ENCODE measurements at regions not wholly inside any gene's neighbourhood (a gene's known extent, or its start where the extent isn't known, plus 50 kb on each side); places are given as distances from the start of the nearest gene placed in this dataset.

- Mint-ChIP-seq H3K9me3 (peaks cover 0 to 5% (median 3%) of the 10 kb centered on the region in 8 donors), H3K27me3 (no peaks in the 10 kb centered on the region), H3K4me3 (no peak overlapping the region), H3K4me1 (no peaks in the 10 kb centered on the region), H3K27ac (no peak overlapping the region), H3K36me3 (no peaks in the 10 kb centered on the region)
- DNase-seq, result no peak
- ChIA-PET CTCF (ENCODE audit: partially characterized antibody) (no interaction called here), POLR2A (ENCODE audit: partially characterized antibody) (no interaction called here)
- Histone ChIP-seq H3K9me3 (ENCODE audit: control insufficient read depth in 1 of 2, low read length in 2 of 2) (no peaks in the 10 kb centered on the region), H3K27me3 (ENCODE audit: insufficient read depth, low read length) (no peaks in the 10 kb centered on the region), H3K4me3 (ENCODE audit: low read length in 2 of 2) (no peak overlapping the region), H3K27ac (ENCODE audit: low read depth, low read length) (no peak overlapping the region), H3K36me3 (ENCODE audit: insufficient read depth, low read length) (no peaks in the 10 kb centered on the region), H3K4me1 (ENCODE audit: insufficient read depth, low read length) (no peaks in the 10 kb centered on the region)
- intact Hi-C loops (cut with micrococcal nuclease), result no loop called here
These were observed 2314.9 kb downstream of the LRRC4C start for GRCh38 chr11:39144351-39145130.

GRCh38 chr11:39139581-39139980, 2319.9 kb downstream of the LRRC4C start:
- Mint-ChIP-seq H3K4me1 (no peaks in the 10 kb centered on the region), H3K27ac (no peak overlapping the region), H3K4me3 (no peak overlapping the region), H3K36me3 (no peaks in the 10 kb centered on the region), H3K27me3 (no peaks in the 10 kb centered on the region), H3K9me3 (peaks cover 0 to 10% (median 4%) of the 10 kb centered on the region in 8 donors)
- Histone ChIP-seq H3K4me3 (ENCODE audit: low read length in 2 of 2) (no peak overlapping the region), H3K27me3 (ENCODE audit: insufficient read depth, low read length) (no peaks in the 10 kb centered on the region), H3K36me3 (ENCODE audit: insufficient read depth, low read length) (no peaks in the 10 kb centered on the region), H3K27ac (ENCODE audit: low read depth, low read length) (no peak overlapping the region), H3K4me1 (ENCODE audit: insufficient read depth, low read length) (no peaks in the 10 kb centered on the region), H3K9me3 (ENCODE audit: control insufficient read depth in 1 of 2, low read length in 2 of 2) (no peaks in the 10 kb centered on the region)
- intact Hi-C loops (cut with micrococcal nuclease), result no loop called here
- ChIA-PET POLR2A (ENCODE audit: partially characterized antibody) (no interaction called here), CTCF (ENCODE audit: partially characterized antibody) (no interaction called here)
- DNase-seq, result no peak

GRCh38 chr11:39120890-39121289, 2338.6 kb downstream of the LRRC4C start:
- H3K27ac ChIP-seq (ENCODE audit: low read depth, low read length), result no peak overlapping the region

GRCh38 chr11:39113606-39114005, 2345.8 kb downstream of the LRRC4C start:
- no peaks in the 10 kb centered on the region for H3K27me3 ChIP-seq (ENCODE audit: insufficient read depth, low read length)
- no peak overlapping the region for H3K27ac ChIP-seq (ENCODE audit: low read depth, low read length)
- ChIA-PET CTCF (ENCODE audit: partially characterized antibody) (no interaction called here), POLR2A (ENCODE audit: partially characterized antibody) (no interaction called here)
- H3K4me3 ChIP-seq (ENCODE audit: low read length in 2 of 2), result no peak overlapping the region
- intact Hi-C loops (cut with micrococcal nuclease), result no loop called here
- H3K9me3 ChIP-seq (ENCODE audit: control insufficient read depth in 1 of 2, low read length in 2 of 2), result no peaks in the 10 kb centered on the region
- no peaks in the 10 kb centered on the region for H3K36me3 ChIP-seq (ENCODE audit: insufficient read depth, low read length)
- H3K27ac Mint-ChIP-seq, result no peak overlapping the region
- no peak for DNase-seq
- H3K9me3 Mint-ChIP-seq, result peaks cover 0 to 12% (median 2%) of the 10 kb centered on the region in 8 donors
- no peaks in the 10 kb centered on the region for H3K27me3 Mint-ChIP-seq
- no peaks in the 10 kb centered on the region for H3K4me1 ChIP-seq (ENCODE audit: insufficient read depth, low read length)
- H3K36me3 Mint-ChIP-seq, result no peaks in the 10 kb centered on the region
- H3K4me1 Mint-ChIP-seq, result no peaks in the 10 kb centered on the region
- no peak overlapping the region for H3K4me3 Mint-ChIP-seq

More at GRCh38 chr11:39120890-39121289, 2338.6 kb downstream of the LRRC4C start:
- ChIA-PET POLR2A (ENCODE audit: partially characterized antibody) (no interaction called here), CTCF (ENCODE audit: partially characterized antibody) (no interaction called here)
- Histone ChIP-seq H3K36me3 (ENCODE audit: insufficient read depth, low read length) (no peaks in the 10 kb centered on the region), H3K4me3 (ENCODE audit: low read length in 2 of 2) (no peak overlapping the region), H3K9me3 (ENCODE audit: control insufficient read depth in 1 of 2, low read length in 2 of 2) (no peaks in the 10 kb centered on the region), H3K4me1 (ENCODE audit: insufficient read depth, low read length) (no peaks in the 10 kb centered on the region), H3K27me3 (ENCODE audit: insufficient read depth, low read length) (no peaks in the 10 kb centered on the region)
- peaks cover 0 to 4% (median under 1%) of the 10 kb centered on the region in 8 donors for H3K9me3 Mint-ChIP-seq
- H3K36me3 Mint-ChIP-seq, result no peaks in the 10 kb centered on the region
- H3K4me1 Mint-ChIP-seq, result no peaks in the 10 kb centered on the region
- no peak overlapping the region for H3K4me3 Mint-ChIP-seq
- no peaks in the 10 kb centered on the region for H3K27me3 Mint-ChIP-seq
- intact Hi-C loops (cut with micrococcal nuclease), result no loop called here
- no peak for DNase-seq
- H3K27ac Mint-ChIP-seq, result no peak overlapping the region

- peaks cover 0 to 2% (median 0%) of the 10 kb centered on the region in 4 donors for H3K4me1 Mint-ChIP-seq
- no peak overlapping the region for H3K27ac Mint-ChIP-seq
- ChIA-PET POLR2A (ENCODE audit: partially characterized antibody) (no interaction called here), CTCF (ENCODE audit: partially characterized antibody) (no interaction called here)
- Histone ChIP-seq H3K36me3 (ENCODE audit: insufficient read depth, low read length) (no peaks in the 10 kb centered on the region), H3K4me1 (ENCODE audit: insufficient read depth, low read length) (no peaks in the 10 kb centered on the region), H3K4me3 (ENCODE audit: low read length in 2 of 2) (no peak overlapping the region), H3K27ac (ENCODE audit: low read depth, low read length) (no peak overlapping the region), H3K9me3 (ENCODE audit: control insufficient read depth in 1 of 2, low read length in 2 of 2) (no peaks in the 10 kb centered on the region), H3K27me3 (ENCODE audit: insufficient read depth, low read length) (no peaks in the 10 kb centered on the region)
- peaks cover 0 to 2% of the 10 kb centered on the region in 2 donors for H3K27me3 Mint-ChIP-seq
- H3K4me3 Mint-ChIP-seq, result no peak overlapping the region
- H3K36me3 Mint-ChIP-seq, result no peaks in the 10 kb centered on the region
- DNase-seq, result no peak
- intact Hi-C loops (cut with micrococcal nuclease), result no loop called here
- peaks cover 7 to 17% (median 10%) of the 10 kb centered on the region in 8 donors for H3K9me3 Mint-ChIP-seq
These were observed 2357.2 kb downstream of the LRRC4C start for GRCh38 chr11:39102236-39102635.

GRCh38 chr11:39078465-39078864, 2381.0 kb downstream of the LRRC4C start:
- no peaks in the 10 kb centered on the region for H3K36me3 ChIP-seq (ENCODE audit: insufficient read depth, low read length)

GRCh38 chr11:39037611-39038010, 2421.8 kb downstream of the LRRC4C start:
- Mint-ChIP-seq H3K4me3 (no peak overlapping the region), H3K27ac (no peak overlapping the region)
- CTCF ChIA-PET (ENCODE audit: partially characterized antibody), result no interaction called here

More at GRCh38 chr11:39078465-39078864, 2381.0 kb downstream of the LRRC4C start:
- Histone ChIP-seq H3K27ac (ENCODE audit: low read depth, low read length) (no peak overlapping the region), H3K9me3 (ENCODE audit: control insufficient read depth in 1 of 2, low read length in 2 of 2) (no peaks in the 10 kb centered on the region), H3K4me1 (ENCODE audit: insufficient read depth, low read length) (no peaks in the 10 kb centered on the region), H3K27me3 (ENCODE audit: insufficient read depth, low read length) (no peaks in the 10 kb centered on the region), H3K4me3 (ENCODE audit: low read length in 2 of 2) (no peak overlapping the region)
- Mint-ChIP-seq H3K4me3 (no peak overlapping the region), H3K36me3 (no peaks in the 10 kb centered on the region), H3K27me3 (no peaks in the 10 kb centered on the region), H3K4me1 (no peaks in the 10 kb centered on the region), H3K27ac (no peak overlapping the region), H3K9me3 (peaks cover 0 to 19% (median 8%) of the 10 kb centered on the region in 8 donors)
- POLR2A ChIA-PET (ENCODE audit: partially characterized antibody), result no interaction called here
- CTCF ChIA-PET (ENCODE audit: partially characterized antibody), result interaction anchor here (1.0 kb wide), 1 partner anchor 15 kb away, joined by 3 read pairs; no protein-coding TSS in a partner anchor
- DNase-seq, result no peak
- intact Hi-C loops (cut with micrococcal nuclease), result no loop called here

More at GRCh38 chr11:39037611-39038010, 2421.8 kb downstream of the LRRC4C start:
- no peaks in the 10 kb centered on the region for H3K36me3 Mint-ChIP-seq
- no peaks in the 10 kb centered on the region for H3K9me3 ChIP-seq (ENCODE audit: control insufficient read depth in 1 of 2, low read length in 2 of 2)
- intact Hi-C loops (cut with micrococcal nuclease), result no loop called here
- no peak for DNase-seq
- POLR2A ChIA-PET (ENCODE audit: partially characterized antibody), result no interaction called here
- no peaks in the 10 kb centered on the region for H3K4me1 Mint-ChIP-seq
- peaks cover 0 to 10% (median 4%) of the 10 kb centered on the region in 8 donors for H3K9me3 Mint-ChIP-seq
- H3K4me3 ChIP-seq (ENCODE audit: low read length in 2 of 2), result no peak overlapping the region
- H3K4me1 ChIP-seq (ENCODE audit: insufficient read depth, low read length), result no peaks in the 10 kb centered on the region
- H3K27me3 ChIP-seq (ENCODE audit: insufficient read depth, low read length), result no peaks in the 10 kb centered on the region
- no peak overlapping the region for H3K27ac ChIP-seq (ENCODE audit: low read depth, low read length)
- no peaks in the 10 kb centered on the region for H3K27me3 Mint-ChIP-seq
- no peaks in the 10 kb centered on the region for H3K36me3 ChIP-seq (ENCODE audit: insufficient read depth, low read length)

Data from CD4-positive, alpha-beta memory T cell (primary cell).